Naive thymus-derived CD4-positive, alpha-beta T cell (primary cell): ENCODE measurements at regions not wholly inside any gene's neighbourhood (a gene's known extent, or its start where the extent isn't known, plus 50 kb on each side); places are given as distances from the start of the nearest gene placed in this dataset.
"Not testable (repeated sequence)": the region's sequence is repeated elsewhere in the genome, so short reads cannot be mapped to it uniquely, and the experiment has no call there.

ENCODE experiments used
- ATAC-seq: fragments of 150-1000 bp; cut with Tn5 transposase; 2 replicates; pipeline ENCODE4 v1.10.0; 2021; ENCODE audit warnings: mild to moderate bottlenecking, moderate library complexity
- CTCF ChIA-PET: fragments of 350-600 bp; sonication (Branson Sonifier 250); formaldehyde crosslinking; loops from one replicate; lab custom pipeline; 2021; ENCODE audit warnings: antibody characterized with exemption; lab: Charles Lee
- POLR2A ChIA-PET: fragments of 350-600 bp; sonication (Branson Sonifier 250); formaldehyde crosslinking; loops from one replicate; lab custom pipeline; 2021; ENCODE audit warnings: antibody characterized with exemption, inconsistent platforms; lab: Charles Lee
- DNase-seq, 9 donors: peaks; one replicate each; pipeline versions ENCODE4 v3.0.0 to v3.0.0-alpha.2; 2020 to 2022; ENCODE audit warnings: mixed read lengths in 1 of 9
- H3K27ac ChIP-seq: one replicate; pipeline ENCODE4 v1.7.0; 2013; ENCODE audit warnings: mild to moderate bottlenecking, low read depth, low read length, moderate library complexity
- H3K27me3 ChIP-seq, 2 donors: one replicate each; pipeline ENCODE4 v1.7.0; 2013; ENCODE audit warnings: low read length in 2 of 2, mild to moderate bottlenecking in 2 of 2, moderate library complexity in 2 of 2; ENCODE audit not compliant: control insufficient read depth in 2 of 2, insufficient read depth in 2 of 2
- H3K36me3 ChIP-seq, 3 experiments: 1 replicate in 2 of 3; 2 replicates in 1 of 3; pipeline ENCODE4 v1.7.0; 2013; ENCODE audit warnings: low read length in 3 of 3, mild to moderate bottlenecking in 3 of 3, moderate library complexity in 1 of 3; ENCODE audit not compliant: insufficient read depth in 3 of 3, control insufficient read depth in 2 of 3
- H3K4me1 ChIP-seq, 2 donors: one replicate each; pipeline ENCODE4 v1.7.0; 2013; ENCODE audit warnings: low read length in 2 of 2, mild to moderate bottlenecking in 2 of 2, moderate library complexity in 1 of 2; ENCODE audit not compliant: control insufficient read depth in 2 of 2, insufficient read depth in 2 of 2
- H3K4me3 ChIP-seq: 2 replicates; pipeline ENCODE4 v1.7.0; 2013; ENCODE audit warnings: mild to moderate bottlenecking, low read length
- H3K9me3 ChIP-seq, 3 experiments: 1 replicate in 2 of 3; 2 replicates in 1 of 3; pipeline ENCODE4 v1.7.0; 2013; ENCODE audit warnings: low read length in 3 of 3; ENCODE audit not compliant: control insufficient read depth in 2 of 3
- H3K27ac Mint-ChIP-seq, 9 donors: one replicate each; pipeline ENCODE4 v1.8.0; 2020 to 2022; ENCODE audit warnings: mixed read lengths in 9 of 9, mild to moderate bottlenecking in 8 of 9, moderate library complexity in 5 of 9, inconsistent platforms in 2 of 9
- H3K27me3 Mint-ChIP-seq, 5 donors: one replicate each; pipeline ENCODE4 v1.8.0; 2021 to 2022; ENCODE audit warnings: mixed read lengths in 5 of 5, mild to moderate bottlenecking in 1 of 5
- H3K36me3 Mint-ChIP-seq, 5 donors: one replicate each; pipeline ENCODE4 v1.8.0; 2020 to 2022; ENCODE audit warnings: mixed read lengths in 5 of 5, mild to moderate bottlenecking in 3 of 5, inconsistent platforms in 1 of 5
- H3K4me1 Mint-ChIP-seq, 7 donors: one replicate each; pipeline ENCODE4 v1.8.0; 2020 to 2022; ENCODE audit warnings: mixed read lengths in 7 of 7, mild to moderate bottlenecking in 3 of 7, inconsistent platforms in 1 of 7
- H3K4me3 Mint-ChIP-seq, 10 donors: one replicate each; pipeline ENCODE4 v1.8.0; 2020 to 2022; ENCODE audit warnings: mild to moderate bottlenecking in 10 of 10, mixed read lengths in 10 of 10, moderate library complexity in 6 of 10, inconsistent platforms in 2 of 10
- H3K9me3 Mint-ChIP-seq, 11 donors: one replicate each; pipeline ENCODE4 v1.8.0; 2020 to 2022; ENCODE audit warnings: mixed read lengths in 11 of 11, mild to moderate bottlenecking in 4 of 11, inconsistent platforms in 1 of 11, moderate library complexity in 1 of 11
- intact Hi-C, 2 donors: fragments of 100-400 bp; cut with micrococcal nuclease; formaldehyde crosslinking; loops; one replicate each; pipeline ENCODE4 v1.15.1; 2023

GRCh38 chr2:195523242-195523641 is 133.8 kb upstream of the SLC39A10 start:
- H3K4me1 ChIP-seq, H3K27me3 ChIP-seq, H3K27me3 Mint-ChIP-seq, DNase-seq, H3K36me3 ChIP-seq, H3K27ac ChIP-seq, H3K4me3 ChIP-seq, intact Hi-C loops, ATAC-seq, H3K9me3 ChIP-seq: not testable (repeated sequence)
- POLR2A ChIA-PET: interaction anchor here (0.6 to 1.5 kb wide), 3 partner anchors 9 to 137 kb away, joined by 3 read pairs; partner anchors contain the start of gene SLC39A10
- Mint-ChIP-seq H3K27ac (peak overlapping the region in 5 of 9 donors; percentile 29 to 92 (median 83)), H3K9me3 (peaks cover 3 to 22% (median 6%) of the 10 kb centered on the region in 11 donors), H3K36me3 (peaks cover 4 to 49% (median 7%) of the 10 kb centered on the region in 5 donors), H3K4me1 (peaks cover 14 to 50% (median 26%) of the 10 kb centered on the region in 7 donors), H3K4me3 (peak overlapping the region in 8 of 10 donors; percentile 30 to 75 (median 68))
- CTCF ChIA-PET: interaction anchor here (1.0 kb wide), 1 partner anchor 25 kb away, joined by 3 read pairs; no protein-coding TSS in a partner anchor

- Mint-ChIP-seq H3K4me1 (peaks cover 17 to 62% (median 35%) of the 10 kb centered on the region in 7 donors), H3K4me3 (peak overlapping the region in 1 of 10 donors; percentile 19), H3K27ac (peak overlapping the region in 1 of 9 donors; percentile 9), H3K27me3 (no peaks in the 10 kb centered on the region), H3K36me3 (peaks cover 4 to 50% (median 7%) of the 10 kb centered on the region in 5 donors), H3K9me3 (peaks cover 3 to 19% (median 6%) of the 10 kb centered on the region in 11 donors)
- Histone ChIP-seq H3K9me3 (no peaks in the 10 kb centered on the region), H3K27ac (no peak overlapping the region), H3K27me3 (no peaks in the 10 kb centered on the region), H3K4me3 (no peak overlapping the region), H3K4me1 (no peaks in the 10 kb centered on the region), H3K36me3 (no peaks in the 10 kb centered on the region)
- intact Hi-C loops: no loop called here
- ChIA-PET POLR2A (interaction anchor here (0.7 to 1.6 kb wide), 7 partner anchors 10 to 135 kb away, joined by 3 to 4 read pairs (median 4); partner anchors contain the start of gene SLC39A10), CTCF (no interaction called here)
- DNase-seq (no peak), ATAC-seq (no peak)
These were observed 135.4 kb upstream of the SLC39A10 start for GRCh38 chr2:195521589-195521988.

- no peak for DNase-seq
- no peak for ATAC-seq
- Mint-ChIP-seq H3K27me3 (no peaks in the 10 kb centered on the region), H3K4me1 (peaks cover 17 to 65% (median 34%) of the 10 kb centered on the region in 7 donors), H3K27ac (peak overlapping the region in 3 of 9 donors; percentile 14 to 83 (median 63)), H3K36me3 (peaks cover under 1 to 51% (median 2%) of the 10 kb centered on the region in 5 donors), H3K4me3 (peak overlapping the region in 1 of 10 donors; percentile 16), H3K9me3 (peaks cover 0 to 19% (median 2%) of the 10 kb centered on the region in 11 donors)
- Histone ChIP-seq H3K4me3 (no peak overlapping the region), H3K36me3 (no peaks in the 10 kb centered on the region), H3K9me3 (no peaks in the 10 kb centered on the region), H3K27me3 (no peaks in the 10 kb centered on the region), H3K4me1 (no peaks in the 10 kb centered on the region), H3K27ac (no peak overlapping the region)
- ChIA-PET CTCF (interaction anchor here (1.0 kb wide), 1 partner anchor 22 kb away, joined by 3 read pairs; no protein-coding TSS in a partner anchor), POLR2A (interaction anchor here (0.7 to 1.5 kb wide), 4 partner anchors 11 to 136 kb away, joined by 3 to 4 read pairs (median 4); partner anchors contain the start of gene SLC39A10)
- intact Hi-C loops: no loop called here
These were observed 136.3 kb upstream of the SLC39A10 start for GRCh38 chr2:195520671-195521155.

- DNase-seq (no peak), ATAC-seq (no peak)
- Mint-ChIP-seq H3K4me3 (no peak overlapping the region), H3K9me3 (peaks cover 0 to 16% (median 0%) of the 10 kb centered on the region in 11 donors), H3K27ac (no peak overlapping the region), H3K4me1 (peaks cover 4 to 41% (median 25%) of the 10 kb centered on the region in 7 donors), H3K36me3 (peaks cover 0 to 35% (median 3%) of the 10 kb centered on the region in 5 donors), H3K27me3 (no peaks in the 10 kb centered on the region)
- intact Hi-C loops: no loop called here
- Histone ChIP-seq H3K9me3 (no peaks in the 10 kb centered on the region), H3K27me3 (no peaks in the 10 kb centered on the region), H3K27ac (no peak overlapping the region), H3K4me1 (no peaks in the 10 kb centered on the region), H3K4me3 (no peak overlapping the region), H3K36me3 (no peaks in the 10 kb centered on the region)
- ChIA-PET POLR2A (interaction anchor here (0.7 to 1.4 kb wide), 4 partner anchors 8 to 141 kb away, joined by 3 to 4 read pairs (median 3); partner anchors contain the start of gene SLC39A10), CTCF (interaction anchor here (1.0 to 1.2 kb wide), 2 partner anchors 22 to 145 kb away, joined by 3 to 4 read pairs; no protein-coding TSS in a partner anchor)
These were observed 141.5 kb upstream of the SLC39A10 start for GRCh38 chr2:195515551-195515950.

GRCh38 chr2:195514365-195514764 is 142.7 kb upstream of the SLC39A10 start:
- no peaks in the 10 kb centered on the region for H3K27me3 Mint-ChIP-seq
- intact Hi-C loops: no loop called here
- POLR2A ChIA-PET: interaction anchor here (0.9 to 1.6 kb wide), 3 partner anchors 15 to 135 kb away, joined by 3 to 5 read pairs (median 4); no protein-coding TSS in a partner anchor
- H3K4me3 Mint-ChIP-seq: no peak overlapping the region
- DNase-seq (no peak), ATAC-seq (no peak)
- peaks cover 0 to 43% (median 3%) of the 10 kb centered on the region in 5 donors for H3K36me3 Mint-ChIP-seq
- H3K4me3 ChIP-seq: no peak overlapping the region
- peaks cover 5 to 43% (median 28%) of the 10 kb centered on the region in 7 donors for H3K4me1 Mint-ChIP-seq
- H3K9me3 ChIP-seq: no peaks in the 10 kb centered on the region
- H3K9me3 Mint-ChIP-seq: peaks cover 0 to 20% (median 0%) of the 10 kb centered on the region in 11 donors
- H3K4me1 ChIP-seq: no peaks in the 10 kb centered on the region
- no peak overlapping the region for H3K27ac ChIP-seq
- no peaks in the 10 kb centered on the region for H3K36me3 ChIP-seq
- no peaks in the 10 kb centered on the region for H3K27me3 ChIP-seq
- CTCF ChIA-PET: interaction anchor here (0.6 to 1.5 kb wide), 3 partner anchors 15 to 21 kb away, joined by 3 to 4 read pairs (median 4); no protein-coding TSS in a partner anchor
- H3K27ac Mint-ChIP-seq: peak overlapping the region in 1 of 9 donors; percentile 36

GRCh38 chr2:195513119-195513518 is 143.9 kb upstream of the SLC39A10 start:
- CTCF ChIA-PET: interaction anchor here (0.6 kb wide), 1 partner anchor 15 kb away, joined by 3 read pairs; no protein-coding TSS in a partner anchor
- peaks cover 9 to 42% (median 25%) of the 10 kb centered on the region in 7 donors for H3K4me1 Mint-ChIP-seq
- Histone ChIP-seq H3K27me3 (no peaks in the 10 kb centered on the region), H3K36me3 (no peaks in the 10 kb centered on the region), H3K4me1 (no peaks in the 10 kb centered on the region), H3K27ac (no peak overlapping the region), H3K4me3 (no peak overlapping the region), H3K9me3 (no peaks in the 10 kb centered on the region)
- ATAC-seq: peak; percentile 34
- intact Hi-C loops: no loop called here
- H3K36me3 Mint-ChIP-seq: peaks cover 0 to 42% (median 3%) of the 10 kb centered on the region in 5 donors
- DNase-seq: no peak
- no peaks in the 10 kb centered on the region for H3K27me3 Mint-ChIP-seq
- no peak overlapping the region for H3K4me3 Mint-ChIP-seq
- no peak overlapping the region for H3K27ac Mint-ChIP-seq
- POLR2A ChIA-PET: interaction anchor here (1.6 kb wide), 1 partner anchor 14 kb away, joined by 5 read pairs; no protein-coding TSS in a partner anchor
- peaks cover 0 to 25% (median 0%) of the 10 kb centered on the region in 11 donors for H3K9me3 Mint-ChIP-seq
